Stomach (tissue), 8 donors: ENCODE measurements at regions not wholly inside any gene's neighbourhood (a gene's known extent, or its start where the extent isn't known, plus 50 kb on each side); places are given as distances from the start of the nearest gene placed in this dataset.
A peak's percentile ranks its signal among the peaks of the same experiment; 100 is the strongest.
"Not testable (repeated sequence)": the region's sequence is repeated elsewhere in the genome, so short reads cannot be mapped to it uniquely, and the experiment has no call there.

Experiments
- DNase-seq, 2 donors: peaks; one replicate each; pipeline versions ENCODE4 v3.0.0 to v3.0.0-alpha.2; 2013 to 2019
- H3K27ac ChIP-seq, 5 donors: fragments of 200-600 bp in 4 of 5; sonication (generic) in 4 of 5; one replicate each; pipeline ENCODE4 v1.5.1; 2013 to 2019; ENCODE audit warnings: mild to moderate bottlenecking in 1 of 5, moderate library complexity in 1 of 5
- H3K27me3 ChIP-seq, 3 donors: fragments of 200-600 bp; sonication (generic); one replicate each; pipeline ENCODE4 v1.5.1; 2017 to 2019; ENCODE audit warnings: mixed run types in 1 of 3
- H3K36me3 ChIP-seq, 4 donors: fragments of 200-600 bp; sonication (generic); 1 replicate in 3 of 4; 2 replicates in 1 of 4; pipeline ENCODE4 v1.5.1; 2016 to 2019
- H3K4me1 ChIP-seq, 4 donors: fragments of 200-600 bp; sonication (generic); one replicate each; pipeline ENCODE4 v1.5.1; 2016 to 2019
- H3K4me3 ChIP-seq, 4 donors: fragments of 200-600 bp; sonication (generic) in 3 of 4; one replicate each; pipeline ENCODE4 v1.5.1; 2016 to 2019; ENCODE audit warnings: mild to moderate bottlenecking in 1 of 4
- H3K9me3 ChIP-seq, 4 donors: fragments of 200-600 bp; sonication (generic); one replicate each; pipeline ENCODE4 v1.5.1; 2016 to 2019
- CTCF ChIP-seq, 7 experiments: fragments of 450-650 bp in 4 of 7; fragments of 200-600 bp in 3 of 7; sonication (generic) in 3 of 7; IDR thresholded peaks; one replicate each; pipeline ENCODE4 v1.5.1; 2016 to 2019; ENCODE audit warnings: antibody characterized with exemption in 7 of 7, control low read depth in 2 of 7, mild to moderate bottlenecking in 1 of 7
- EP300 ChIP-seq: sonication (generic); formaldehyde crosslinking; IDR thresholded peaks from one replicate; pipeline ENCODE4 v1.6.1; 2017; ENCODE audit warnings: antibody characterized with exemption
- POLR2A ChIP-seq, 4 donors: fragments of 450-650 bp; IDR thresholded peaks; one replicate each; pipeline ENCODE4 v1.6.1; 2016; ENCODE audit warnings: antibody characterized with exemption in 4 of 4, control low read depth in 2 of 4, mild to moderate bottlenecking in 1 of 4, moderate library complexity in 1 of 4
- POLR2AphosphoS5 ChIP-seq, 3 donors: sonication (generic); formaldehyde crosslinking; IDR thresholded peaks; one replicate each; pipeline ENCODE4 v1.6.1; 2016; ENCODE audit warnings: antibody characterized with exemption in 3 of 3
- WGBS, 5 donors: extraction: QIAGEN DNeasy Blood & Tissue Kit in 3 of 5; methylation state at CpG; one replicate each; pipeline versions ENCODE4 v1.1.5 to v1.1.7; 2013 to 2018; 5-methylcytosine and 5-hydroxymethylcytosine counted together
- intact Hi-C: fragments of 100-400 bp; cut with DNase I; formaldehyde crosslinking; loops from one replicate; pipeline ENCODE4 v1.15.1; 2023; ENCODE audit warnings: low total_unique reads
- donor health status: healthy with polysubstance abuse.
- donor health status: Bipolar disorder and iron deficiency.
- donor health status: healthy.

DNA sequence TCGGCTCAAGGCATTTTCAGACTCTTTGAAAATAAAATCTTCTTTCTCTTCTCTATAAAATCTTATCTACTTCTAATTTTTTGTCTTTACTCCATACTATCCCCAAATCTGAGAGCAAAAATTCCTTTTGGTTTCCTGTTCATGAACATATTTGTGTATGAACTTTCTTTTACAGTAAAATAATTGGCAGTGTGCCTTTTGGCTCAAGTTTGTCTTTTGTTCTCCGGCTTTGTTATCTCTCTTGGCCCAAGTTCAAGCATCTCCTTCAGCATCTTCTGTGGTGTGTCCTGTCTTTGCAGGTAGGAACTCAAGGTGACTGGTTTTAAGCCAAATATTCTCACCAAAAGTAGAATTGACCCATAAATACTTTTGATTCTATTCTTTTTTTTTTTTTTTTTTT is 276.6 kb upstream of the FAT1 start:
- Histone ChIP-seq H3K27ac (no peak overlapping the region), H3K4me1 (no peaks in the 10 kb centered on the region), H3K9me3 (no peaks in the 10 kb centered on the region), H3K27me3 (no peaks in the 10 kb centered on the region), H3K4me3 (no peak overlapping the region), H3K36me3 (no peaks in the 10 kb centered on the region)
- WGBS, 5 donors = 52 to 66% (median 55%) methylated on average over 2 of the region's 2 CpGs
- intact Hi-C loops = no loop called here
- no peak for TF ChIP-seq POLR2A (IDR thresholded peaks at IDR 0.05)
- no peak for TF ChIP-seq POLR2AphosphoS5 (IDR thresholded peaks at IDR 0.05)
- no peak for TF ChIP-seq EP300
- no peak for TF ChIP-seq CTCF (IDR thresholded peaks at IDR 0.05)
- no peak for DNase-seq

- 85 to 94% (median 90%) methylated on average over 6 of the region's 6 CpGs for WGBS, 5 donors
- H3K27me3 ChIP-seq, H3K36me3 ChIP-seq, H3K4me3 ChIP-seq, H3K9me3 ChIP-seq, H3K4me1 ChIP-seq, intact Hi-C loops, H3K27ac ChIP-seq, DNase-seq: not testable (repeated sequence)
Measured at GRCh38 chr4:187002133-187002532, 278.5 kb upstream of the FAT1 start.

- intact Hi-C loops = no loop called here
- no peaks in the 10 kb centered on the region for H3K9me3 ChIP-seq
- H3K4me1 ChIP-seq = no peaks in the 10 kb centered on the region
- no peaks in the 10 kb centered on the region for H3K27me3 ChIP-seq
- H3K27ac ChIP-seq = no peak overlapping the region
- WGBS, 5 donors = 73 to 94% (median 79%) methylated on average over 2 of the region's 2 CpGs
- H3K36me3 ChIP-seq = no peaks in the 10 kb centered on the region
- no peak overlapping the region for H3K4me3 ChIP-seq
- DNase-seq = no peak
- TF ChIP-seq CTCF (IDR thresholded peaks at IDR 0.05) (no peak), POLR2A (IDR thresholded peaks at IDR 0.05) (no peak), EP300 (no peak)
Measured at GRCh38 chr4:187004628-187005027, 281.0 kb upstream of the FAT1 start.

DNA sequence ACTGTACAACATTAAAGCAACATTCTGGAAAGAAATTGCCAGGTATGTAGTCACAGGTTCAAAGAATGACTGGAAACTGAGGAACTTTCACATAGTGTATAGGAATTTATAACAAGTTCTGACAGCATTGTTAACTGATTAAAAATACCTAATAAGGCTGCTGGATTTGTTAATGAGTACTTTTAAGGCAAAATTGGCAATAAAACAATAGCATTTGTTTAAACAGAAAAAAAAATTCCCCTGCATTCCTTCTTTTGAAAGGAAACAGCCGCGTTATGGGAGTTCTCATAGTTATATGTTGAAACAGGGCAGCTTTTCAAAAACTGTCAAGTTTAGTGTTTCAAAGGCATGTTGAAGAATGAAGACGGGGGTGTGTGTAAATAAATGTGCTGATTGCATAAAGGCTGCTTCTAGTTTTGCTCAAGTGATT is 282.5 kb upstream of the FAT1 start:
- Histone ChIP-seq H3K36me3 (no peaks in the 10 kb centered on the region), H3K4me1 (no peaks in the 10 kb centered on the region), H3K27ac (no peak overlapping the region), H3K9me3 (no peaks in the 10 kb centered on the region), H3K4me3 (no peak overlapping the region), H3K27me3 (no peaks in the 10 kb centered on the region)
- intact Hi-C loops = no loop called here
- DNase-seq = peak in 1 of 2 donors; percentile 51
- 13 to 21% (median 17%) methylated on average over 3 of the region's 3 CpGs for WGBS, 5 donors
- TF ChIP-seq EP300 (no peak), POLR2A (IDR thresholded peaks at IDR 0.05) (no peak), POLR2AphosphoS5 (IDR thresholded peaks at IDR 0.05) (no peak), CTCF (IDR thresholded peaks at IDR 0.05) (no peak)

DNA sequence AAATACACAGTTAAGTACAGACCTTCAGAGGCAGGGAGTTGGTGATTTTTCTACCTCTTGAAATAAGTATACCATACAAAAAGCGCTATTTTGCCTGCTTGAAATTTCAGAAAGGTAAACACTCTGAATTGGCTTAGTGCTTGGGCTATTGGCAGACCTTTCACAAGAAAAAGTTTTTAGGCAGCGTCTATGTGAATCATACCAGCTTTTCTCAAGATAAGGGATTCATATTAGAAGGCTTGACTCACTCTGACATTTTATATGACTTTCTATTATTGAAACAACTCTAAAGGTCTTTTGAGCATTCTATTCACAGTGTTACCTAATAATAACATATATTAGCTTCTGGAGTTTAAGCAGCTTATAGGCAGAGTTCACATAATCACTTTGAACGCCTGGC is 286.4 kb upstream of the FAT1 start:
- no peak for TF ChIP-seq POLR2AphosphoS5 (IDR thresholded peaks at IDR 0.05)
- TF ChIP-seq POLR2A (IDR thresholded peaks at IDR 0.05) = no peak
- TF ChIP-seq EP300 = no peak
- TF ChIP-seq CTCF (IDR thresholded peaks at IDR 0.05) = no peak
- no peaks in the 10 kb centered on the region for H3K9me3 ChIP-seq
- no peaks in the 10 kb centered on the region for H3K36me3 ChIP-seq
- no peak overlapping the region for H3K4me3 ChIP-seq
- no peaks in the 10 kb centered on the region for H3K4me1 ChIP-seq
- no peaks in the 10 kb centered on the region for H3K27me3 ChIP-seq
- no peak for DNase-seq
- whole genome bisulfite sequencing, 5 donors = 63 to 71% (median 71%) methylated on average over 3 of the region's 3 CpGs
- no peak overlapping the region for H3K27ac ChIP-seq
- intact Hi-C loops = no loop called here
